Small intestine (tissue), 7 donors: ENCODE measurements at regions not wholly inside any gene's neighbourhood (a gene's known extent, or its start where the extent isn't known, plus 50 kb on each side); places are given as distances from the start of the nearest gene placed in this dataset.

Experiments used
- DNase-seq, 2 donors: peaks; one replicate each; pipeline versions ENCODE4 v3.0.0 to v3.0.0-alpha.2; 2013
- FAIRE-seq: peaks from 2 replicates; lab custom pipeline; 2012; peaks lifted over from hg19 to GRCh38; lab: Jason Lieb, UNC
- H3K27ac ChIP-seq, 3 donors: one replicate each; pipeline ENCODE4 v1.5.1; 2013; ENCODE audit warnings: low read length in 2 of 3, mild to moderate bottlenecking in 2 of 3, control low read depth in 1 of 3, inconsistent platforms in 1 of 3, low read depth in 1 of 3, moderate library complexity in 1 of 3
- H3K27me3 ChIP-seq, 3 donors: one replicate each; pipeline ENCODE4 v1.6.1; 2013; ENCODE audit warnings: low read length in 3 of 3, inconsistent platforms in 1 of 3; ENCODE audit not compliant: control insufficient read depth in 3 of 3, insufficient read depth in 3 of 3
- H3K36me3 ChIP-seq, 3 donors: one replicate each; pipeline ENCODE4 v1.6.1; 2013; ENCODE audit warnings: low read length in 3 of 3, inconsistent platforms in 1 of 3, low read depth in 1 of 3, mild to moderate bottlenecking in 1 of 3, moderate library complexity in 1 of 3; ENCODE audit not compliant: control insufficient read depth in 3 of 3, insufficient read depth in 2 of 3
- H3K4me1 ChIP-seq, 3 donors: one replicate each; pipeline ENCODE4 v1.6.1; 2013; ENCODE audit warnings: low read length in 2 of 3, inconsistent platforms in 1 of 3, low read depth in 1 of 3, mild to moderate bottlenecking in 1 of 3, moderate library complexity in 1 of 3; ENCODE audit not compliant: control insufficient read depth in 3 of 3, insufficient read depth in 2 of 3
- H3K4me3 ChIP-seq, 3 donors: one replicate each; pipeline ENCODE4 v1.5.1; 2013; ENCODE audit warnings: low read length in 3 of 3, control low read depth in 1 of 3, inconsistent platforms in 1 of 3, low read depth in 1 of 3, mild to moderate bottlenecking in 1 of 3, moderate library complexity in 1 of 3
- H3K9me3 ChIP-seq, 2 donors: one replicate each; pipeline ENCODE4 v1.6.1; 2013; ENCODE audit warnings: low read depth in 1 of 2, low read length in 1 of 2; ENCODE audit not compliant: control insufficient read depth in 2 of 2, insufficient read depth in 1 of 2
- WGBS, 3 donors: extraction: QIAGEN DNeasy Blood & Tissue Kit; methylation state at CpG; one replicate each; pipeline ENCODE4 v1.1.7; 2013; 5-methylcytosine and 5-hydroxymethylcytosine counted together
- donor health status: healthy with polysubstance abuse.
- donor health status: control.
- donor health status: control.
- donor health status: Bipolar disorder and iron deficiency.
- donor health status: healthy.

DNA sequence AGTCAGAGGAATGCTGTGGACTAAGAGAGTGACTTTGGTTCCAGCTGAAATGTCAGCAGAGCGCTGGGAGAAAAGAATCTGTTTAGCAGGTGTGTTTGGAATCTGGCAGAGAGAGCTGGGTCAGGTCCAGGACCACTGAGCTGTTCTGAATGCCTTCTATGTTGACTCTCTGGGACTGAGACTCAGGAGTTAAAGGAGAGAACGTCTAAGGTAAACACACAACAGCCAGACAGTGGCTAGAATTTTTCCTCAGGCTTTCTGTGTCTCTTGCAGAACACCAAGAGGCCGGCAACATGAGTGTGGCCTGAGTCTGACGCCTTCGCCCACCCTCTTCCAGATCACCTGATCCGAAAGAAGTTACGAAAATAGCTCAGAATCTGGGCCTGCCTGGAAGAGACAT is 107.2 kb upstream of the ZNF462 start:
- no peaks in the 10 kb centered on the region for H3K36me3 ChIP-seq
- no peaks in the 10 kb centered on the region for H3K9me3 ChIP-seq
- no peak overlapping the region for H3K4me3 ChIP-seq
- H3K27ac ChIP-seq = no peak overlapping the region
- no peaks in the 10 kb centered on the region for H3K27me3 ChIP-seq
- FAIRE-seq = no peak
- no peaks in the 10 kb centered on the region for H3K4me1 ChIP-seq
- no peak for DNase-seq
- WGBS, 3 donors = 74 to 78% (median 74%) methylated on average over 7 of the region's 7 CpGs

DNA sequence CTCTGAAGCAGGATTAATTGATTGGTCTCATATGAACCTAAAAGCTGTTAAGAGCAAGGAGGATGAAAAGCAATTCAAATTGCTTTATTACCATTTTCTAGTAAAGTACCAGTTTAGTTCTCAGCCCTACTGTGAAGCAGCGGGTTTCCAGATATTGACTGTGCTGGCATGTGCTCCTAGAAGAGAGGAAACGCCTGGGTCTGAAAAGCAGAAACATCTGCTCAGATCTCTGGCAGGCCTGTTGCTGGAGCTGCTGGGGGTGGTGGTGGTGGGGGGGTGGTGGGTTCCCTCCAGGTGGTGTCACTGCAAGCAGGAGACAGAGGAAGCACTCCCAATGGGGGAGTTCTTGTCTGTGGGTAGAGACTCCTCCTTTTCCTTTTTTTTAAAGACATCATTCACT is 105.5 kb upstream of the ZNF462 start:
- Histone ChIP-seq H3K4me3 (no peak overlapping the region), H3K4me1 (no peaks in the 10 kb centered on the region), H3K9me3 (no peaks in the 10 kb centered on the region), H3K27ac (no peak overlapping the region), H3K36me3 (no peaks in the 10 kb centered on the region), H3K27me3 (no peaks in the 10 kb centered on the region)
- DNase-seq = no peak
- WGBS, 3 donors = 55 to 82% (median 60%) methylated on average over 2 of the region's 2 CpGs
- FAIRE-seq = no peak

DNA sequence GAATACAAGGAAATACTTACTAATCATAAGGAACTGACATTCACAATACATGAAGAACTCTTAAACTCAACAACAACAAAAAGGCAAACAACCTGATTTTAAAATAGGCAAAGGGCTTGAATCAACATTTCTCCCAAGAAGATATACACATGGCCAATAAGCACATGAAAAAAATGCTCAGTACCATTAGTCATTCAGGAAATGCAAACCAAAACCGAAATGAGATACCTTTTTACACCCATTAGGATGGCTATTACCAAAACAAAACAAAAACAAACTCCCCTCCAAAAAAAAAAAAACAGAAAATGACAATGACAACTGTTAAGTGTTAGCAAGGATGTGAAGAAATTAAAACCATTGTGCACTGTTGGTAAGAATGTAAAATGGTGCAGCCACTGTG is 104.1 kb upstream of the ZNF462 start:
- Histone ChIP-seq H3K9me3 (no peaks in the 10 kb centered on the region), H3K4me3 (no peak overlapping the region), H3K27ac (no peak overlapping the region), H3K4me1 (no peaks in the 10 kb centered on the region), H3K27me3 (no peaks in the 10 kb centered on the region), H3K36me3 (no peaks in the 10 kb centered on the region)
- 50 to 70% (median 57%) methylated on average over 1 of the region's 1 CpG for WGBS, 3 donors
- DNase-seq = no peak
- FAIRE-seq = no peak

DNA sequence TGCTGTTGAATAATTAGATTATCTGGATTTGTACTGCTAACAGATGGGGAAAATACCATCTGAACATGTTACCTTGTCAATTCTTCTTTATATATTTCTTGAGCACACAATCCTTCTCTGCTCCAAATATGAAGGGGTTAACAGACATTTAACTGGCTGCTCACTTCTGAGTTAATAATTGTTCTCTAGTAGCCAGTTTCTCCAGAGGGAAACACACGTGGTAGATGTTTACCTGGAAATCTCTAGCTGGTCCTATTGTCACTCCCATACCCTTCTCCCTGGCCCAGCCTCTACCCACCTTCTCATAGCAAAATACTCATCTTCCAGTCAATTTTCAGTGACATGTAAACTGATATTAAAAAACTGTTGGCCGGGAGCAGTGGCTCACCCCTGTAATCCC is 101.5 kb upstream of the ZNF462 start:
- DNase-seq (peak in 1 of 2 donors; percentile 26), FAIRE-seq (no peak)
- Histone ChIP-seq H3K4me3 (no peak overlapping the region), H3K36me3 (no peaks in the 10 kb centered on the region), H3K4me1 (no peaks in the 10 kb centered on the region), H3K27ac (no peak overlapping the region), H3K27me3 (no peaks in the 10 kb centered on the region), H3K9me3 (no peaks in the 10 kb centered on the region)
- 19 to 53% (median 27%) methylated on average over 2 of the region's 2 CpGs for whole genome bisulfite sequencing, 3 donors

DNA sequence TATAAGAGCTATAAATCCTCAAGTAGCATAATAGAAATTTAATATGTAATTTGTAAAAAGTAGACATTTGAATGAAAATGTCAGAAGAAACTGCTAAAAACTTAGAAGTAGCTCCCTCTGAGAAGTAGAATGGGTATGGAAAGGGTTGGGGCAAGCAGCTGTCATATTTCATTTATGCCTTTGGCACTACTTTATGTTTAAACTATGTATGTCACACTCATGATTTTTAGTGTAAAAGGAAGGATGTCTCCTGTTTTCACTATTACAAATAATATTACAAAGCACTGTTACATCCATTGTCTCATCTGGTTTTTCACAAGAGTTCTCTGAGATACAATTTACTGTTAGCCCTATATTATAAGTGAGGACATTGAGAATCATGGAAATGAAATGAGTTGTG is 96.3 kb upstream of the ZNF462 start:
- Histone ChIP-seq H3K4me3 (no peak overlapping the region), H3K9me3 (no peaks in the 10 kb centered on the region), H3K27me3 (no peaks in the 10 kb centered on the region), H3K27ac (no peak overlapping the region), H3K4me1 (no peaks in the 10 kb centered on the region), H3K36me3 (no peaks in the 10 kb centered on the region)
- FAIRE-seq (no peak), DNase-seq (no peak)

DNA sequence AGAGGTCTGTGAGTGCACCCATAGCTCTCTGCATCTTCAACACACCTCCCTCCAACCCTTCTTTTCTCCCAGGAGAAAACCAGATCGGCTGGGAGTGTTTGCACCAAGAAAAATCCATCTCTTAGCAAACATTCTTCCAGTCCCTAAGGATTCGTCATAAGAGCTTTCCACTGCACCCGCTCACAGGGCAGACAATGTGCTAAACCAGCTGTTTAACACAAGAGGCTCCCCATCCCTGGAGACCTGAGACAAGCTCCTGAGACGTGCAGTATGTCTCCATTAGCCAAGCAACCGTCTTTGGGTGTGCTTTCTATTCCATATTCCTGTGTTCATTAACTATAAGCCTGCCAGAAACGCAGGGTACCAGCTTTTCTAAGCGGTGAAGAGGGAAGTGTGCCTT is 93.6 kb upstream of the ZNF462 start:
- Histone ChIP-seq H3K27ac (no peak overlapping the region), H3K27me3 (no peaks in the 10 kb centered on the region), H3K36me3 (no peaks in the 10 kb centered on the region), H3K4me3 (no peak overlapping the region), H3K9me3 (no peaks in the 10 kb centered on the region), H3K4me1 (no peaks in the 10 kb centered on the region)
- 60 to 68% (median 64%) methylated on average over 7 of the region's 7 CpGs for WGBS, 3 donors
- FAIRE-seq (no peak), DNase-seq (no peak)

DNA sequence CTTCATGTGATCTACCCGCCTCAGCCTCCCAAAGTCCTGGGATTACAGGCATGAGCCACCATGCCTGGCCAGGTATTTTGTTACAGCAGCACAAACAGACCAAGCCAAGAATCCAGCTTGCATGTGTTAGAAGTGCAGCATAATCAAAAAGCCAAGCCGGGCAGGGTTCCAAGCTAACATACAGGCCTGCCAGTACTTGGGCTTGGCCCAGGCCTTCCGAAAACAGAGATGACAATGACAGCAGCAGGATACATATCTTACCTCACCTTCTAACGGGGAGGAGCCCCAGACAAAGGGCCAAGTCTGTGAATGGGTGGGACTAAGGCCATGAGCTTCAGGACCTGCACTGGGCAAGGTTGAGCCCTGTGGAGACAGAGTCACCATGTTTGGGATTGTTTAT is 91.4 kb upstream of the ZNF462 start:
- Histone ChIP-seq H3K27me3 (no peaks in the 10 kb centered on the region), H3K4me3 (no peak overlapping the region), H3K27ac (no peak overlapping the region), H3K36me3 (no peaks in the 10 kb centered on the region), H3K4me1 (no peaks in the 10 kb centered on the region), H3K9me3 (no peaks in the 10 kb centered on the region)
- no peak for FAIRE-seq
- 82 to 87% (median 83%) methylated on average over 4 of the region's 4 CpGs for WGBS, 3 donors
- no peak for DNase-seq

DNA sequence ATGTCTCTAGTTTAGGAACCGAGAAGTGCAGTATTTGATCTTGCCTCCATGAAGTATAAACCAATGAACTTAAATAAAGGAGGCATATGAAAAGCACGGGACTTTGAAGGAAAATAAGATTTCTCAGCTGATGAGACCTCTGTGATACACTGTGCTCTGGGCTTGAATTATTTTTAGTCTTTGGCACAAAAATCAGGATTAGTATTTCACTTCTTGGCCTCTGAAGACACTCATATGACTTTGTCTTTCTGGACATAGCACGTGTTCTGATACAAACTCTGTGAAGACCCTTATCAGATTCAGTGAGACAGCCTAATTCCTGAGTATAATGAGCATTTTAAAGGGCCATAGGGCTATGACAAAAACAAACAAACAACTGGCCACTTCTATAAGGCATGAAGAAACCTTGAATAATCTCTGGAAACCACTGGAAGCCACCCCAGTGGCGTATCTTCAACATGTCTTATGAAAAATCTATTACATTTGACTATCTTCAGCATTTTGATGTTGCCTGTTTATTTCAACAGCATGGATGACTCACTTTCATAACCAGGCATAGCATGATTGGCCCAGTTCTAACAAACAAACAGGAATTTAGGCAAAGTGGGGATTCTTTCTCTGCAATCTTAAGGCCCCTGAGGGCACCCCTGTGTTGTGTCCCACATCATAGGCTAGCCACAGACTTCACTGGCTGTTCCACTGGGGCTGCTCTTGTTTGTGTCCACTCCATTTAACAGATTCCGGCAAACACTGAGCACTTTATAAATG is 90.3 kb upstream of the ZNF462 start:
- Histone ChIP-seq H3K36me3 (no peaks in the 10 kb centered on the region), H3K4me3 (no peak overlapping the region), H3K27me3 (no peaks in the 10 kb centered on the region), H3K4me1 (no peaks in the 10 kb centered on the region), H3K9me3 (no peaks in the 10 kb centered on the region), H3K27ac (no peak overlapping the region)
- 80 to 89% (median 87%) methylated on average over 5 of the region's 5 CpGs for WGBS, 3 donors
- DNase-seq (no peak), FAIRE-seq (no peak)

DNA sequence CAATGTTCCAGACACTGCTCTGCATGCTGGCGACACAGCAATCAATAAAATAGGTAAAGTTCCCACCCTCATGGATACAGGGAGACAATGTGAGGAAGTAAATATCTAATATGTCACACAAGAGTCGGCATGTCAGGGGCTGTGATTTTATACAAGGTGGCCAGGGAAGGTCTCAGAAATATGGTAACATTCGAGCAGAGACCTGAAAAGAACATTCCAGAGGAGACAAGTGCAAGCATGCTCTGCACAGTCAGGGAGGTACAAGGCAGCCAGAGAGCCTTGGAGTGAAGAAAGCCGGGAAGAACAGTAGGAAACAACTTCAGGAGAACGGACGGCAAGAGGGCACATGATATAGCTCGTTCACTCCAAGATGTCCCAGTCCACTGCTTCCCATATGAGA is 89.2 kb upstream of the ZNF462 start:
- Histone ChIP-seq H3K4me3 (no peak overlapping the region), H3K9me3 (no peaks in the 10 kb centered on the region), H3K4me1 (no peaks in the 10 kb centered on the region), H3K27ac (no peak overlapping the region), H3K27me3 (no peaks in the 10 kb centered on the region), H3K36me3 (no peaks in the 10 kb centered on the region)
- 67 to 77% (median 69%) methylated on average over 7 of the region's 7 CpGs for WGBS, 3 donors
- FAIRE-seq = no peak
- DNase-seq = no peak
